Gastrocnemius medialis (tissue), 4 donors: ENCODE measurements at regions not wholly inside any gene's neighbourhood (a gene's known extent, or its start where the extent isn't known, plus 50 kb on each side); places are given as distances from the start of the nearest gene placed in this dataset.

Experiments
- POLR2A ChIP-seq, 2 donors: fragments of 450-650 bp; IDR thresholded peaks; one replicate each; pipeline ENCODE4 v1.6.1; 2017; ENCODE audit warnings: antibody characterized with exemption in 2 of 2, mild to moderate bottlenecking in 2 of 2, moderate library complexity in 2 of 2
- TF ChIP-seq, protein P1 (sequence below), 5 experiments: fragments of 450-650 bp in 3 of 5; fragments of 200-600 bp in 2 of 5; sonication (generic) in 2 of 5; IDR thresholded peaks in 4 of 5; conservative IDR thresholded peaks in 1 of 5; 1 replicate in 4 of 5; 2 replicates in 1 of 5; pipeline ENCODE4 v1.5.1; 2016 to 2019; ENCODE audit warnings: antibody characterized with exemption in 5 of 5, mild to moderate bottlenecking in 3 of 5, moderate library complexity in 3 of 5

DNA sequence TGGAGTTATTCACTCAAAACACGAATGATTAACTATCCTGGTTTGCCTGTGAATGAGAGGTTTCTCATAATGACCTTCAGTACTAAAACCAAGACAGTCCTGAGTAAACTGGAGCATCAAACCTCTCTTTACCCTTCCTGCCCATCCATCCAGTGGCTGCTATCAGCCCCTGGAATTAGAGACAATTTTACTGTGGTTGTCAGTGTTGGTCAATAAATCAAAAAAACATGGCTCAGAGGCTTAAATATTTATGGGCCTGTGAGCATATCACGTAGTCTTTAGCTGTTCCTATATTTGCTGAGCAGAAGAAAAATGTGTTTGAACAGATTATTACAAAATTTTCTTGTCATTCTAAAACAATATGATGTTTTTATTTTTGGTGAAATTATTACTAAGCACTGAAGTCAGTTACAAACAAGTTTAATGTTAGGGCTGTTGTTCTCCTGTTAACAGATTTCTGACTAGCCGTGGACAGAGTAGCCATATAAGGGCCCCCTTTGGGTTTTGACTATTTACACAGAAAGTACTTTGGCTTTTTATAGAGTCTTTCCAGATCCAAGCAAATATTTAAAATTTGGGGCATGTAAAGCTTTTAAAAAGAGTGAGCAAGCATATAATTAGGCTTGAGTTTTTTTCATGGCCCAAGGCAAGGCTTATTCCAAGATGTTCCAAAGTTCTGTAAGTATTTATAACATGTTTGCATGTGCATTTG is 580.9 kb downstream of the DIPK2A start:
- TF ChIP-seq, protein P1, sequence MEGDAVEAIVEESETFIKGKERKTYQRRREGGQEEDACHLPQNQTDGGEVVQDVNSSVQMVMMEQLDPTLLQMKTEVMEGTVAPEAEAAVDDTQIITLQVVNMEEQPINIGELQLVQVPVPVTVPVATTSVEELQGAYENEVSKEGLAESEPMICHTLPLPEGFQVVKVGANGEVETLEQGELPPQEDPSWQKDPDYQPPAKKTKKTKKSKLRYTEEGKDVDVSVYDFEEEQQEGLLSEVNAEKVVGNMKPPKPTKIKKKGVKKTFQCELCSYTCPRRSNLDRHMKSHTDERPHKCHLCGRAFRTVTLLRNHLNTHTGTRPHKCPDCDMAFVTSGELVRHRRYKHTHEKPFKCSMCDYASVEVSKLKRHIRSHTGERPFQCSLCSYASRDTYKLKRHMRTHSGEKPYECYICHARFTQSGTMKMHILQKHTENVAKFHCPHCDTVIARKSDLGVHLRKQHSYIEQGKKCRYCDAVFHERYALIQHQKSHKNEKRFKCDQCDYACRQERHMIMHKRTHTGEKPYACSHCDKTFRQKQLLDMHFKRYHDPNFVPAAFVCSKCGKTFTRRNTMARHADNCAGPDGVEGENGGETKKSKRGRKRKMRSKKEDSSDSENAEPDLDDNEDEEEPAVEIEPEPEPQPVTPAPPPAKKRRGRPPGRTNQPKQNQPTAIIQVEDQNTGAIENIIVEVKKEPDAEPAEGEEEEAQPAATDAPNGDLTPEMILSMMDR (IDR thresholded peaks at IDR 0.05 in 4 of 5, conservative IDR thresholded peaks at IDR 0.05 in 1 of 5) = no peak
- TF ChIP-seq POLR2A (IDR thresholded peaks at IDR 0.05) = no peak
